ENCODE measurements at regions not wholly inside any gene's neighbourhood (a gene's known extent, or its start where the extent isn't known, plus 50 kb on each side); places are given as distances from the start of the nearest gene placed in this dataset.

GRCh38 chr4:57658673-57659072 is 548.5 kb upstream of the IGFBP7 start:
- Histone ChIP-seq H3K4me3 (ENCODE audit: low read length) (no peak overlapping the region), H4K8ac (ENCODE audit: low read depth, low read length) (no peak overlapping the region), H3K4me1 (ENCODE audit: control insufficient read depth, low read depth, low read length) (no peaks in the 10 kb centered on the region), H3K56ac (ENCODE audit: low read length) (no peak overlapping the region), H2BK120ac (ENCODE audit: low read depth, low read length) (no peak overlapping the region), H3K4ac (ENCODE audit: low read depth, low read length) (no peak overlapping the region), H2BK15ac (replicated peaks; ENCODE audit: low read depth) (no peak overlapping the region), H2AK5ac (ENCODE audit: low read length) (no peak overlapping the region), H3K18ac (ENCODE audit: low read length) (no peak overlapping the region), H4K5ac (ENCODE audit: low read length) (no peak overlapping the region), H2BK5ac (ENCODE audit: low read length) (no peak overlapping the region), H3K79me1 (ENCODE audit: low read length) (no peaks in the 10 kb centered on the region), H3K36me3 (ENCODE audit: control insufficient read depth, insufficient read depth, low read length) (no peaks in the 10 kb centered on the region), H3K23ac (ENCODE audit: low read length) (no peak overlapping the region), H3K9ac (ENCODE audit: low read length) (no peak overlapping the region), H3K79me2 (ENCODE audit: control insufficient read depth, insufficient read depth, low read length) (no peaks in the 10 kb centered on the region), H3K27me3 (ENCODE audit: insufficient read depth, low read length, poor library complexity) (no peaks in the 10 kb centered on the region), H3K4me2 (ENCODE audit: low read length) (no peak overlapping the region), H3K27ac (ENCODE audit: low read depth, low read length) (no peak overlapping the region)
- no peak for DNase-seq

- Histone ChIP-seq H3K23ac (ENCODE audit: low read length) (no peak overlapping the region), H3K9ac (ENCODE audit: low read length) (no peak overlapping the region), H3K4ac (ENCODE audit: low read depth, low read length) (no peak overlapping the region), H3K4me1 (ENCODE audit: control insufficient read depth, low read depth, low read length) (no peaks in the 10 kb centered on the region), H2BK5ac (ENCODE audit: low read length) (no peak overlapping the region), H3K36me3 (ENCODE audit: control insufficient read depth, insufficient read depth, low read length) (no peaks in the 10 kb centered on the region), H2AK5ac (ENCODE audit: low read length) (no peak overlapping the region), H4K8ac (ENCODE audit: low read depth, low read length) (no peak overlapping the region), H3K4me2 (ENCODE audit: low read length) (no peak overlapping the region), H3K79me1 (ENCODE audit: low read length) (no peaks in the 10 kb centered on the region), H3K4me3 (ENCODE audit: low read length) (no peak overlapping the region), H2BK15ac (replicated peaks; ENCODE audit: low read depth) (no peak overlapping the region), H3K56ac (ENCODE audit: low read length) (no peak overlapping the region), H2BK120ac (ENCODE audit: low read depth, low read length) (no peak overlapping the region), H3K79me2 (ENCODE audit: control insufficient read depth, insufficient read depth, low read length) (no peaks in the 10 kb centered on the region), H4K5ac (ENCODE audit: low read length) (no peak overlapping the region), H3K27ac (ENCODE audit: low read depth, low read length) (no peak overlapping the region), H3K27me3 (ENCODE audit: insufficient read depth, low read length, poor library complexity) (no peaks in the 10 kb centered on the region), H3K18ac (ENCODE audit: low read length) (no peak overlapping the region)
- WGBS (ENCODE audit: extremely low coverage, insufficient coverage, low lambda C conversion rate): no CpG with 5 or more reads among the region's 3 CpGs
- no peak for DNase-seq
Measured at GRCh38 chr4:57658188-57658587, 548.0 kb upstream of the IGFBP7 start.

- Histone ChIP-seq H3K4ac (ENCODE audit: low read depth, low read length) (no peak overlapping the region), H4K5ac (ENCODE audit: low read length) (no peak overlapping the region), H3K9ac (ENCODE audit: low read length) (no peak overlapping the region), H3K4me3 (ENCODE audit: low read length) (no peak overlapping the region), H2BK5ac (ENCODE audit: low read length) (no peak overlapping the region), H3K79me1 (ENCODE audit: low read length) (no peaks in the 10 kb centered on the region), H2BK15ac (replicated peaks; ENCODE audit: low read depth) (no peak overlapping the region), H4K8ac (ENCODE audit: low read depth, low read length) (no peak overlapping the region), H3K4me2 (ENCODE audit: low read length) (no peak overlapping the region), H3K23ac (ENCODE audit: low read length) (no peak overlapping the region), H3K56ac (ENCODE audit: low read length) (no peak overlapping the region), H3K79me2 (ENCODE audit: control insufficient read depth, insufficient read depth, low read length) (no peaks in the 10 kb centered on the region), H3K36me3 (ENCODE audit: control insufficient read depth, insufficient read depth, low read length) (no peaks in the 10 kb centered on the region), H3K18ac (ENCODE audit: low read length) (no peak overlapping the region), H3K27ac (ENCODE audit: low read depth, low read length) (no peak overlapping the region), H3K4me1 (ENCODE audit: control insufficient read depth, low read depth, low read length) (no peaks in the 10 kb centered on the region), H3K27me3 (ENCODE audit: insufficient read depth, low read length, poor library complexity) (no peaks in the 10 kb centered on the region), H2BK120ac (ENCODE audit: low read depth, low read length) (no peak overlapping the region), H2AK5ac (ENCODE audit: low read length) (no peak overlapping the region)
- WGBS (ENCODE audit: extremely low coverage, insufficient coverage, low lambda C conversion rate): no CpG with 5 or more reads among the region's 1 CpG
- DNase-seq: no peak
Measured at GRCh38 chr4:57655342-57655741, 545.2 kb upstream of the IGFBP7 start.

GRCh38 chr4:57652779-57653178 is 542.6 kb upstream of the IGFBP7 start:
- no peak overlapping the region for H4K8ac ChIP-seq (ENCODE audit: low read depth, low read length)
- no CpG with 5 or more reads among the region's 2 CpGs for WGBS (ENCODE audit: extremely low coverage, insufficient coverage, low lambda C conversion rate)
- H3K4ac ChIP-seq (ENCODE audit: low read depth, low read length): no peak overlapping the region
- no peaks in the 10 kb centered on the region for H3K79me1 ChIP-seq (ENCODE audit: low read length)
- H3K56ac ChIP-seq (ENCODE audit: low read length): no peak overlapping the region
- no peaks in the 10 kb centered on the region for H3K4me1 ChIP-seq (ENCODE audit: control insufficient read depth, low read depth, low read length)
- H3K4me3 ChIP-seq (ENCODE audit: low read length): no peak overlapping the region
- no peak overlapping the region for H2AK5ac ChIP-seq (ENCODE audit: low read length)
- H3K9ac ChIP-seq (ENCODE audit: low read length): no peak overlapping the region
- no peak overlapping the region for H3K23ac ChIP-seq (ENCODE audit: low read length)
- H2BK5ac ChIP-seq (ENCODE audit: low read length): no peak overlapping the region
- H3K4me2 ChIP-seq (ENCODE audit: low read length): no peak overlapping the region
- no peak overlapping the region for H2BK15ac ChIP-seq (replicated peaks; ENCODE audit: low read depth)
- H3K36me3 ChIP-seq (ENCODE audit: control insufficient read depth, insufficient read depth, low read length): no peaks in the 10 kb centered on the region
- no peaks in the 10 kb centered on the region for H3K79me2 ChIP-seq (ENCODE audit: control insufficient read depth, insufficient read depth, low read length)
- DNase-seq: no peak
- no peak overlapping the region for H3K27ac ChIP-seq (ENCODE audit: low read depth, low read length)
- H4K5ac ChIP-seq (ENCODE audit: low read length): no peak overlapping the region
- no peak overlapping the region for H3K18ac ChIP-seq (ENCODE audit: low read length)
- H3K27me3 ChIP-seq (ENCODE audit: insufficient read depth, low read length, poor library complexity): no peaks in the 10 kb centered on the region
- H2BK120ac ChIP-seq (ENCODE audit: low read depth, low read length): no peak overlapping the region

- Histone ChIP-seq H4K5ac (ENCODE audit: low read length) (no peak overlapping the region), H3K27ac (ENCODE audit: low read depth, low read length) (no peak overlapping the region), H3K27me3 (ENCODE audit: insufficient read depth, low read length, poor library complexity) (no peaks in the 10 kb centered on the region), H3K4ac (ENCODE audit: low read depth, low read length) (no peak overlapping the region), H2BK5ac (ENCODE audit: low read length) (no peak overlapping the region), H3K56ac (ENCODE audit: low read length) (no peak overlapping the region), H2BK15ac (replicated peaks; ENCODE audit: low read depth) (no peak overlapping the region), H3K4me1 (ENCODE audit: control insufficient read depth, low read depth, low read length) (no peaks in the 10 kb centered on the region), H3K9ac (ENCODE audit: low read length) (no peak overlapping the region), H3K4me3 (ENCODE audit: low read length) (no peak overlapping the region), H3K79me2 (ENCODE audit: control insufficient read depth, insufficient read depth, low read length) (no peaks in the 10 kb centered on the region), H4K8ac (ENCODE audit: low read depth, low read length) (no peak overlapping the region), H3K4me2 (ENCODE audit: low read length) (no peak overlapping the region), H2BK120ac (ENCODE audit: low read depth, low read length) (no peak overlapping the region), H3K18ac (ENCODE audit: low read length) (no peak overlapping the region), H2AK5ac (ENCODE audit: low read length) (no peak overlapping the region), H3K79me1 (ENCODE audit: low read length) (no peaks in the 10 kb centered on the region), H3K36me3 (ENCODE audit: control insufficient read depth, insufficient read depth, low read length) (no peaks in the 10 kb centered on the region), H3K23ac (ENCODE audit: low read length) (no peak overlapping the region)
- WGBS (ENCODE audit: extremely low coverage, insufficient coverage, low lambda C conversion rate): no CpG with 5 or more reads among the region's 8 CpGs
- DNase-seq: no peak
Measured at GRCh38 chr4:57640391-57641100, 530.4 kb upstream of the IGFBP7 start.

Data from mesendoderm (in vitro differentiated cells).